ENCODE measurements at regions not wholly inside any gene's neighbourhood (a gene's known extent, or its start where the extent isn't known, plus 50 kb on each side); places are given as distances from the start of the nearest gene placed in this dataset.
A peak's percentile ranks its signal among the peaks of the same experiment; 100 is the strongest.
"Not testable (repeated sequence)": the region's sequence is repeated elsewhere in the genome, so short reads cannot be mapped to it uniquely, and the experiment has no call there.

DNA sequence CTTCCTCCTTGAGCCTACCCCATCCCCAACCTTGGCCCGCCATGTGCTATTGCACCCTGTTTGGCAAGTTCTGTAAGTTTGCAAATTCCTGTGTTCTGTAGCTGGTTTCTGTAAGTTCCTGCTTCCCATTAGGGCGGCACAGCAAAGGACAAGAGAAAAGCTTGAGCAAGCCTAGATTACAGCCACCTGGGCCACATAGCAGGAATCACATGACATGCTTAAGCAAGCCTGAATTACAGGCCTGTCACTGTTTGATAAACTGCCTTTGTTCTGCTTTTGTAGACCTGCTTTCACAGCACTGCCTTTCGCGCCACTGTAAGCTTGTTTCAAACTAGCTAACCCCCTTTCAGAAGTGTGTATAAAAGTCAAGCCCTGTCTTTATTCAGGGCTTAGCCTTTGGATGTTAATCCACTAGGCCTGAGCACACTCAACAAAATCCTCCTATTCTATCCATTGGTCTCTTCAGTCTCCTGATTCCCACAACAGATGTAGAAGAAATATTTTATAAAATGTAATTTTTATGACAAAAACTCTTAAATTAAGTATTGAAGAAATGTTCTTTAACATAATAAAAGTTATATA, 906.8 kb upstream of the NDST4 start:
- DNase-seq (ENCODE audit: low spot score), result no peak

DNA sequence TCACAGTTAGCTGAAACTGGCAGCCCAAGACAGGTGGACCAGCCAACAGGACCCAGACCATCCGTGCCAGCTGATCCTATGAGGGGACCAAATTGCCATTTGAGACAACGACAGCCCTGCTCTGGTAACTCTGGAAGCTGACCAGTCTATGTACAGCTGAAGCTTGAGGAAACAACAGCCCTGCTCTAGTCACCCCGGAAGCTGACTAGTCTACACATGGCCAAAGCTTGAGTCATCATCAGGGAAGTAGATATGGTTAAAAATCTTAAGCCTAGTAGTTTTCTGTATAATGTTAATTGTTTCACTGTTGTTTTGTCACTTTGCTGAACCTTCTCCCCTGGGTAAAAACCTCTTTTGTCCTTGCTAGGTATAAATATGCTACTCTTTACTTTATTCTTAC, 905.4 kb upstream of the NDST4 start:
- DNase-seq (ENCODE audit: low spot score), result peak; percentile 48

DNA sequence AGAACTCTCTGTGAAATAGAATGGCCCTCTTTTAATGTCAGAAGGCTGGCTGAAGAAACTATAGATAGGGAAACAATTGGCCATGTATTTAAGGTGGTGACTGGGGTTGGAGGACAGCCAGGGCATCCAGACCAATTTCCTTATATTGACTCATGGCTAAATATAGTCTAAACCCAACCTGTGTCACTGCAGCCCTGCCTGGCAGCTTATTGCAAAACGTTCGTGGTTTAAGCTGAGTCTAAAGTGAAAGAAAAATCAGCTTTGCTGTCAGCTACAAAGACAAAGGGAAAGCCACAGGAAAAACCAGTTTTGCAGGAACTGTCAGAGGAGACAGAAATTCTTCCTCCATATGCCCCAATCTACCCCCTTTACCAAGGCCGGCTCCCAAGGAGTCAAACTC, 902.8 kb upstream of the NDST4 start:
- peak; percentile 81 for DNase-seq (ENCODE audit: low spot score)

GRCh38 chr4:116015549-116015948, 902.1 kb upstream of the NDST4 start:
- DNase-seq (ENCODE audit: low spot score), result no peak

GRCh38 chr4:116015062-116015461, 901.6 kb upstream of the NDST4 start:
- no peak for DNase-seq (ENCODE audit: low spot score)

DNA sequence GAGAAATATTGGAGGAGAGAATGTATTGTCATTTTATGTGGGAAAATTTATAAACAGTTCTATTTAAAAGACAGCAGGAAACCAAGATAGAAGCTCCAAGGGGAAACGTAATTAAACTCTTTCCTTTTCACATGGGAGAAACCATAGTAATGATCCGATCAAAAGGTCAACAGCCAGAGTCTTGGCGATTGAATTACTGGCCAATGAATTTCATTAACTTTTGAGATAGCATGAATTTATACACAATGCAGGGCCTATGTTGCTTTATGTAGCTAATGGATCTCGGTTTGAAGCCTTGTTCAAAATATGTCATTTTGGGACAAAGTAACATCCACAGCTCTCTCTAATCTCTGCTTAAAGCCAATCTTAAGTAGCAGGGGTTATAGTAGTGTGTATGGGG, 897.5 kb upstream of the NDST4 start:
- no peak for DNase-seq (ENCODE audit: low spot score)

GRCh38 chr4:116005806-116006088, 892.3 kb upstream of the NDST4 start:
- DNase-seq (ENCODE audit: low spot score), result no peak

GRCh38 chr4:116005037-116005805, 891.8 kb upstream of the NDST4 start:
- DNase-seq (ENCODE audit: low spot score), result no peak

DNA sequence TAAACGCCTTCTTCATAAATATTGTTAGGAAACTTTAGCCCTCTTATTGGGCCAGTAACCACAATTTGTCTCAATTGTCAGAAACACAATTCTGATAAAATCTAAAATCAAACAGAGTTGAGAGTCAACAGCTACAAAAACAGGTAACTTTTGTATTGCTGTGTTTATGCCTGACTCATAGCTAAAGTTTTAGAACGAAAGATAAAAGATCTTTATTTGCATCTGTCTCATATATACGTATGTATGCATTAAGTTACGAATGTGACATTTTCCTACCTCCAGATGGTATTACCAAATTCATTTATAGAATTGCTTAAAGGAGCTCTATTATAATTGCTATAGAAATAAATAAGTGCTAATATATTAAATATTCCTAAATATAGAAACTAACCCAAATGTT, 887.9 kb upstream of the NDST4 start:
- DNase-seq (ENCODE audit: low spot score), result no peak

GRCh38 chr4:115986573-115986972, 873.2 kb upstream of the NDST4 start:
- DNase-seq (ENCODE audit: low spot score), result no peak

- DNase-seq (ENCODE audit: low spot score), result not testable (repeated sequence)
Observed at GRCh38 chr4:115975421-115976001, 862.1 kb upstream of the NDST4 start.

DNA sequence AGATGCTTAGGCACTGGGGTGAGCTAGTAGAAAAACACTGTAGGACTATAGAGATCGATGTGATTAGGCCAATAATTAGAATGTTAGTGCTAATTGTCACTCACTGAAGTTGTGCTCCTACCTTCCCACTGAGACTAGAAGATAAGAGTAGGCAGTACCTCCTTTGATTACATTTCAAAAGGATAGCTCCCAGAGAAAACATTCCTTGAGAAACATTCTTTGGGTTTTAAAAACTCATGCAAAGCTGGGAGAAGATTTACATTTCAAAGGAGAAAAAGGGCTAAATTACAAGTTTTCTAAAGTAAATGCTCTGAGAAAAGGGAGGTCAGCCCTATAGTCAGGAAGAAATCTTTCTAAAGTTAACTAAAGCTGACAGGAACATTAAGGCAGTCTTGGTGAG, 860.3 kb upstream of the NDST4 start:
- no peak for DNase-seq (ENCODE audit: low spot score)

DNA sequence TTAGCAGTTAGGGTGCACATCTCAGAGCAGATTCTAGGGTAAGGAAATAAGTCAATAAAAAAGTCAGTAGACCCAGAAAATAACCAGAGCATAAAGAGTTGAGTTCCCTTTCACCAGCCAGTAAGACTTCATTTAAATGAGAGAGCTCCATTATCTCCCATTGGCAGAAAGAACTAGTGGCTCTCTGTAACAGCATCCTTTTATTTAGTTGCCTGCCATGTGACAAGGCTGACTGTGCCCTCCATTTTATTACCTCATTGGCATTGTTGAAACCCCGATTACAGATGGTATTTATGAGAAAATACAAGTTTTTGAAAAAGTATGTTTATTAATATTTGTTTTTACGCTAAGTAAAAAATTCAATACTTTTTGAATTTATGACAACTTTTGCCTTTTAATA, 859.5 kb upstream of the NDST4 start:
- no peak for DNase-seq (ENCODE audit: low spot score)

DNA sequence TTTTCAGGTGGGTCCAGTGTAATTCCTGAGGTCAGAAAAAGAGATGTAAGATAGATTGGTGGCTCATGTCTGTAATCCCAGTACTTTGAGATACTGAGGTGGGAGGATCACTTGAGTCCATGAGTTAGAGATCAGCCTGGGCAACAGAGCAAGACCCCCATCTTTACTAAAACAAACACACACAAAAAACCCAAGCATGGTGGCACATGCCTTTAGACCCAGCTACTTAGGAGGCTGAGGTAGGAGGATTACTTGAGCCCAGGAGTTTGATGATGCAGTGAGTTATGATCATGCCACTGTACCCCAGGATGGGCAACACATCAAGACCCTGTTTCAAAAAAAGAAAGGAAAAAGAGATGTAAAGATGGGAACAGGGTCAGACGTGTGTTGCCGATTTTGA, 857.4 kb upstream of the NDST4 start:
- no peak for DNase-seq (ENCODE audit: low spot score)

- DNase-seq (ENCODE audit: low spot score), result no peak
Observed at GRCh38 chr4:115969756-115970155, 856.3 kb upstream of the NDST4 start.

GRCh38 chr4:115965588-115965987, 852.2 kb upstream of the NDST4 start:
- no peak for DNase-seq (ENCODE audit: low spot score)

GRCh38 chr4:115956054-115956796, 842.8 kb upstream of the NDST4 start:
- not testable (repeated sequence) for DNase-seq (ENCODE audit: low spot score)

- DNase-seq (ENCODE audit: low spot score), result no peak
Observed at GRCh38 chr4:115950806-115951205, 837.4 kb upstream of the NDST4 start.

DNA sequence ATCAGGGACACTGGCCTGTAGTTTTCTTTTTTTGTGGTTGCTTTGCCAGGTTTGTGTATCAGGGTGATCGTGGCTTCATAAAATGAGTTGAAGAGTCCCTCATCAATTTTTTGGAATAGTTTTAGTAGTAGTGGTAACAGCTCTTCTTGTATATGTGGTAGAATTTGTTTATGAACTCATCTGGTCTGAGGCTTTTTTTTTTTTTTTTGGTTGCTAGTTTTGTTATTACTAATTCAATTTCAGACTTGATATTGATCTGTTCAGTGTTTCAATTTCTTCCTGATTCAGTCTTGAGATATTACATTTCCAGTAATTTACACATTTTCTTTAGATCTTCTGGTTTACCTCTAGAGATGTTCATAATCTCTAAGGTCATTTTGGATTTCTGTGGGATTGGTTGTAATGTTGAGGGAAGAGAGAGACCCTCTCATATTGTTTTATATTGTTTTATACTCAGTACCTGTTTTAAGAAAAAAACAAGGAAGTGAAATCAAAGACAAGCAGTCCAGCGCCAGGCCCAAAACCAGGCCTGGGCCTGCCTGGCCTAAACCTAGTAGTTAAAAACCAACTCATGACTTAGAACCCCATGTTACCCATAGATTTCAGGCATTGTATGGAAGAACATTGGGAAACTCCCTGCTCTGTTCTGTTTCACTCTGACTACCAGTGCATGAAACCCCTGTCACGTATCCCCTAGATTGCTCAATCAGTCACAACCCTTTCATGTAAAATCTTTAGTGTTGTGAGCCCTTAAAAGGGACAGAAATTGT, 836.7 kb upstream of the NDST4 start:
- DNase-seq (ENCODE audit: low spot score), result not testable (repeated sequence)

- DNase-seq (ENCODE audit: low spot score), result no peak
Observed at GRCh38 chr4:115945026-115945425, 831.6 kb upstream of the NDST4 start.

GRCh38 chr4:115944146-115944905, 830.9 kb upstream of the NDST4 start:
- no peak for DNase-seq (ENCODE audit: low spot score)

Data from kidney tubule cell (primary cell).